HG03342 (cell line): ENCODE measurements at regions not wholly inside any gene's neighbourhood (a gene's known extent, or its start where the extent isn't known, plus 50 kb on each side); places are given as distances from the start of the nearest gene placed in this dataset.

ENCODE experiments used
- ATAC-seq: cut with Tn5 transposase; IDR thresholded peaks from one replicate; pipeline ENCODE4 v1.9.1; 2021; ENCODE audit warnings: mild to moderate bottlenecking, moderate library complexity; ENCODE audit not compliant: unreplicated experiment

GRCh38 chr11:92524542-92524941 lies 299.9 kb downstream of the FAT3 start:
- no peak for ATAC-seq

GRCh38 chr11:92527467-92527866 lies 302.8 kb downstream of the FAT3 start:
- ATAC-seq: no peak

GRCh38 chr11:92528001-92528400 lies 303.4 kb downstream of the FAT3 start:
- ATAC-seq: no peak

- ATAC-seq: no peak
Observed at GRCh38 chr11:92531065-92531739, 306.6 kb downstream of the FAT3 start.

- ATAC-seq: no peak
Observed at GRCh38 chr11:92533657-92534335, 309.2 kb downstream of the FAT3 start.

GRCh38 chr11:92536883-92537282 lies 312.3 kb downstream of the FAT3 start:
- no peak for ATAC-seq

GRCh38 chr11:92540096-92540495 lies 315.5 kb downstream of the FAT3 start:
- no peak for ATAC-seq

GRCh38 chr11:92545906-92546471 lies 321.4 kb downstream of the FAT3 start:
- no peak for ATAC-seq

- no peak for ATAC-seq
Observed at GRCh38 chr11:92546603-92547002, 322.0 kb downstream of the FAT3 start.

- no peak for ATAC-seq
Observed at GRCh38 chr11:92550411-92550810, 325.8 kb downstream of the FAT3 start.

GRCh38 chr11:92550871-92551270 lies 326.3 kb downstream of the FAT3 start:
- ATAC-seq: no peak

GRCh38 chr11:92552942-92553341 lies 328.3 kb downstream of the FAT3 start:
- ATAC-seq: no peak

GRCh38 chr11:92554688-92555087 lies 330.1 kb downstream of the FAT3 start:
- ATAC-seq: no peak

- ATAC-seq: no peak
Observed at GRCh38 chr11:92556431-92556830, 331.8 kb downstream of the FAT3 start.

GRCh38 chr11:92557879-92558278 lies 333.3 kb downstream of the FAT3 start:
- ATAC-seq: no peak

GRCh38 chr11:92558323-92558722 lies 333.7 kb downstream of the FAT3 start:
- ATAC-seq: no peak

GRCh38 chr11:92569726-92570125 lies 345.1 kb downstream of the FAT3 start:
- ATAC-seq: no peak

- ATAC-seq: no peak
Observed at GRCh38 chr11:92572559-92572958, 347.9 kb downstream of the FAT3 start.

- no peak for ATAC-seq
Observed at GRCh38 chr11:92576315-92576714, 351.7 kb downstream of the FAT3 start.

GRCh38 chr11:92580908-92581307 lies 356.3 kb downstream of the FAT3 start:
- no peak for ATAC-seq

- no peak for ATAC-seq
Observed at GRCh38 chr11:92588393-92588792, 363.8 kb downstream of the FAT3 start.

GRCh38 chr11:92589512-92589911 lies 364.9 kb downstream of the FAT3 start:
- no peak for ATAC-seq
